Muscle of arm (tissue), 1 donor: ENCODE measurements at regions not wholly inside any gene's neighbourhood (a gene's known extent, or its start where the extent isn't known, plus 50 kb on each side); places are given as distances from the start of the nearest gene placed in this dataset.

ENCODE experiments used
- DNase-seq: peaks from one replicate; pipeline ENCODE4 v3.0.0-alpha.2; 2013

DNA sequence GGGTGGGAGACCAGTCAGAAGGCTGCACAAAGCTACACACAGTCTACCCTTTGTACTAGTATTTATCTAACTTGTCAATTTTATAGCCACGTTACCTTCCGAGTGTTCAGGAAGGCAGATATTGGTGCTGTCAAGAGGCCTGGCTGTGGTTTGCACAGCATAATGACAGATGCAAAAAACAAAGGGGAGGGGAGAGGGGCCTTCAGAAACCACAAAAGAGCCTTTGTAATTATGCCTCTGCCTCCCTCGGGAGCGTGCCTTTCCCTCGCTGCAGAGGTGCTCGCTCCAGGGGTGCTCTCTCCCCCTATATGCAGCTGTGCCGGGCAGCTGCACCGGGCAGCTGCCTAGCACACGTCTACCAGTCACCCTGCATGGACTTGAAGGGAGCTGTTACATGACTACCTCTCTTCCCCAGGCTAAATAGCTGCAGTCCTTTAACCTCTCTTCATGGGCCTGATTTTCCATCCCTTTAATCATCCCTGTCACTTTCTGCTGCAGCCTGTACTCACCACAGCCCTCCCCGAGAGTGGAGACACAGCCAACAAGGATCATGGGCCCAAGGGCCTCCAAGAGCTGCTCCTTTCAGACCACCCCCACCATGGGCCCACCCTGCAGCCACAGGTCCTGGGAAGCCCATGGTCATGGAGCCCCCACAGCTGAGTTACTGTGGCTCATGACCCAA lies 168.4 kb upstream of the PKDCC start:
- no peak for DNase-seq

DNA sequence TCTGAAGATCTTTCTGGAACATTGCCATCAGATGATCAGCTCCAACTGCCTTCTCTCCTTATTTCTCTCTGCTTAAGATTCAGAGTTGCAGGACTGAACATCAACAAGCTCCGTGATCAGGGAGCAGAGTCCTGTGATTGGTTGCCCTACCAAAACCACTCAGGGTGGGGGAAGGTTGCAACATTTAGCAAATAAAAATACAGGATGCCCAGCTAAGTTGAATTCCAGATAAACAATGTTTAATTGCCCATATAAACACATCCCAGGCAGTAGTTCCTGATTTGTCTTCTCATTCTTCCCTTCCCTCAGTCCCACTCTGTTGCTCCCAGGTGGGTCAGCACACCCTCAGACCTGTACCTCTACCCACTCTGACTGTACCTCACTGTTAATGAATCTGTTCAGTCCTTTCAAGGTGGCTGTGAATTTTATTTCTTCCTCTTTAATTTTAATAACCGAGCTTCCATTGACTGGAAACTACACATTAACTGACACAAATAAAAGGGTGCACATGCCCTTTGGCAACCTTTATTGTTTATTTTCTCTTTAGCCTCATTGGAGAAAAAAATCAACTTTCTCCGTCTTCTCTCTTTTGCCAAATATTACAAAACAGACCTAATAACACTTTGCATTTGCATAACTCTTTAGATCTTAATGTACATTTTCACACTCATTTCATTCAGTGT lies 167.1 kb upstream of the PKDCC start:
- DNase-seq: no peak

DNA sequence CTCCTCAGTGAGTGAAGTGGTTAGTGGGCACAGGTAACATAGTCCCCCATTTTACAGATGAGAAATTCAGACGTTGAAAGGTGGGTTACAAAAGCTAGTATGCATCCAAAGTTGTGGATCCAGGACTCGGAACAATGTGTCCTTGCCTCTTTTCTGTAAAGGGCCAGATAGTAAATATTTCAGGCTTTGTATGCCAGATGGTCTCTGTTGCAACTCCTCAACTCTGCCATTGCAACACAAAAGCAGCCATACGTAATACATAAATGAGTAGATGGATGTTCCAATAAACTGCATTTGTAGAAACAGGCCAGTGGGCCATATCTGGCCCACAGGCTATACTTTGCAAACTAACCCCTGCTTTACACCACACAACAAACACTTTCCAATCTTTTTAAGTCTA lies 166.6 kb upstream of the PKDCC start:
- no peak for DNase-seq

DNA sequence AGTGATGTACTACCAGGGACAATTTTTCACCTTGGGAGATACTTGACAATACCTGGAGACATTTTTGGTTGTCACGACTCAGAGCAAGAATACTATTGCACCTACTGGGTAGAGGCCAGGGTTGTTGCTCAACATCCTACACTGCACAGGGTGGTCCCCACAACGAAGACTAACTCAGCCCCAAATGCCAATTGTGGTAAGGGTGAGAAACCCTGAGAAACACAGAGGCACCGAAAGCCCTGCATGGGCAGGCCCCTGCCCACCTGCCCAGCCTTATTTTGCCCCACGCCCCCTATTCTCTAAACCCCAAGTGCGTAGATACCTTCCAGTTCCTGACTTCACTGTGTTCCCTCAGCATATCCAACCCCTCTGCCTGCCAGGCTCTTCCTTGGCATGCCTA lies 163.1 kb upstream of the PKDCC start:
- DNase-seq: no peak

DNA sequence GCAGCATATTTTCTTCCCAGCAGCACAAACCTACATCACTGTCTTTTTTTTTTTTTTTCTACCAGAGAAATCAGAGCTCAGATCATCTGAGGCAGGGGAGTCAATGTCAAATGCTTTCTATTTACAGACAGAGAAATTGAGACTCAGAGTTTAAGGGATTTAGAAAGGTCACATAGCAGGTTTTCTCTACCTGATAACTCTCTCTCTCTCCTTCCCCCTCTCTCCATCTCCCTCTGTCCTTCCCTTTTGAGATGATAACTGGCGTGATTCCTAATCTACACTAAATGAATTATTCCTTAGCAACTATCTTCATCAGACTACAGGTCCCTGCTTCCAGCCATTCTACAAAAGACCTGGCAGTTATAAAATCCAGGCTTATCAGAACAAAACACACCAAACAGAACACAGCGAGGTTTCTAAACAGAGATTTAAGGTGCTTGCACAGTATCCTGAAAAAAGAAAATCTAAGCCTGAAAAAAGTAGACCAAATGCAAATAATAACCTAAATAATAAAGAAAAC lies 161.6 kb upstream of the PKDCC start:
- no peak for DNase-seq

DNA sequence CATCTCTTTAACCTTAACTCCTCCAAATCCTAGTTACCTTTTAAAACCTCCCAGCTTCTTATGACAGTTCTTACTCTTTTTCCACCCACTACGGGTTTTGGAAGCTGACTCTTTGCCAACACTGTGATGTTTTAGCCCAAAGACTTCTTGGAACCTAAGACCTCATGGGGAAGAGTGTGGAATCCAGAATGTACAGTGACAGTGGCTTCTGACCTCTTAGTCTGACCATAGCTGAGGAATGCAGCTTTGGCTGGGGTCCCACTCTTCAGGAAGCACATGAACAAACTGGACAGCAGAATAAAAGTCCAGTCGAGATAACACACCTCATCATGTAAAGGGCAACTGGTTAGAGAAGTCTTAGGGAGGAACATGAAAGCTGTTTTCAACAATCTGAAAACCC lies 161.1 kb upstream of the PKDCC start:
- DNase-seq: no peak

DNA sequence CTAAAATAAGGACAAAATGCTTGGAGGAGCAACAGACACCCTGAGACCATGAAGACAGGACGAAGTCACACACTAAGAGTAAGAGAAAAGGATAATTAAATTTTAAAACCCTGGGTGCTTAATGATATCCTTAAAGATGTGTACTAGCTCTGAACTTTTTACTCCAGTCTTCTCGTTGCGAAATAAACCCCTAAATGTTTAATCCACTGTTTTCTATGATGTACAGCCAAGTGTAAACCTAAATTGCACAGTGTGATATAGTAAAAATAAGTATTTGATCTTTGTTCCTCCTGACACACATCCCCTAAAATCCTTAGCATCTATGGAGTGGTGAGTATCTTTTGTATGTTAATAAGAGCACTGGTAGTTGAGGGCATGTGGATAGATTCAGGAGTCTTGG lies 157.5 kb upstream of the PKDCC start:
- DNase-seq: no peak

DNA sequence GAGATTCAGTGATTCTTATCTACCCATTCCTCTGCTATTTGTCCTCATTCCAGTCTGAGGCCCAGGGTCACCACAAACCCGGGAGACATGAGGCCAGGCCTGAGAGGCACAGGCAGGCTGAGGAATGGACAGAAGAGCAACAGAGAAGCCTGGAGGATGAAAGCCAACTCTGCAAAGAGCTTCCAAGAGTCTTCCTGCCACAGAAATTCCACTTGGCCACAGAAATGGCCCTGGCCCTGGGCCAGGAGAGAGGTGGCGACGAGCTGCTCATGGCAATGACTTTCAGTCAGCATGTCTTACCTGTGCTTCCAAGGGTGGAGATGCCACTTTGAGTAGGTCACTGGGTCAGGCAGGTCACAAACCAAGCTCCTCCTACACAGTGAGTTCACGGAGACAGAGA lies 155.3 kb upstream of the PKDCC start:
- no peak for DNase-seq

DNA sequence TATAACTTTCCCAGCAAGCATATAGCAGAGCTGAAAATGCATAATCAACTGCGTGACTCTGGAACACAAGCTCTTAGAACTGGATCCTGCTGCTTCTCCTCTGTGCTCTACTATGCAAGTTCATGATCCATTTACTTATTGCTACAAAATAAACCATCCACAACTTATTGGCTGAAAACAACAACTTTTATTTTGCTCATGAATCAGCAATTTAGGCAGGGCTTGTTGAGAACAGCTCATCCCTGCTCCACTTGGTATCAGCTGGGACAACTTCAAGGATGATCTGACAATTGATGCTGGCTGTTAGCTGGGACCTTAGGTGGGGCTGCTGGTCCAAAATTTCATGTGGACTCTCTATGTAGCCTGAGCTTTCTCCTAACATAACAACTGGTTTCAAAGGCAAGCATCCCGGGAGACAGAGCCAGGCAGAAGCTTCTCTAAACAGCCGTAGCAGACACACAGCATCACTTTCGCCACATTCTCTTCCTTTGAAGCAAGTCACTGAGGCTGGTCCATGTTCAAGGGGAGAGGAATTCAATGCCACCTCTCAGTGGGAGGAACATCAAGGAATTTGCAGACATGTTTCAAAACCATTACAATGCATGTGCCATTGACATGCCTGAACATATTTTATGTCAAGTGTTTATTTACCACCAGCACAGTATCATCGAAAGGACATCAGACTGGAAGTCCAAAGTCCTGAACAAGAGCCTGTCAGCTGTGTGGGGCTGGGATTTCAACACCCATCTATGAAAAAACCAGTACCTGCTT lies 153.1 kb upstream of the PKDCC start:
- DNase-seq: no peak

DNA sequence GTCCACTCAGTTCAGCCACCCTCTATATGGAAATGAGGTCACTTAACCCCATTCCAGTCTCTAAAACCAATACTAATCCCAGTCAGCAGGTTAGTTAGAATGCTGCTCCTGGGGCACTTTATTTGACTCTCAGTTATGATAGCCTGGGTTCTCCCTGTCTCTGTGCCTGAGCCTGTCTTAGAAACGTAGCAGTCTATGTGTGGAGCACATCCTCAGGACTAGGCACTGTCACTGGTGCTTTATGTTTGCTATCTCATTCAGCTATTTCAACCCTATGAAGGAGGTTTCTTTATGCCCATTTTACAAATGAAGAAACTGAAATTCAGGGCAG lies 152.5 kb upstream of the PKDCC start:
- no peak for DNase-seq

DNA sequence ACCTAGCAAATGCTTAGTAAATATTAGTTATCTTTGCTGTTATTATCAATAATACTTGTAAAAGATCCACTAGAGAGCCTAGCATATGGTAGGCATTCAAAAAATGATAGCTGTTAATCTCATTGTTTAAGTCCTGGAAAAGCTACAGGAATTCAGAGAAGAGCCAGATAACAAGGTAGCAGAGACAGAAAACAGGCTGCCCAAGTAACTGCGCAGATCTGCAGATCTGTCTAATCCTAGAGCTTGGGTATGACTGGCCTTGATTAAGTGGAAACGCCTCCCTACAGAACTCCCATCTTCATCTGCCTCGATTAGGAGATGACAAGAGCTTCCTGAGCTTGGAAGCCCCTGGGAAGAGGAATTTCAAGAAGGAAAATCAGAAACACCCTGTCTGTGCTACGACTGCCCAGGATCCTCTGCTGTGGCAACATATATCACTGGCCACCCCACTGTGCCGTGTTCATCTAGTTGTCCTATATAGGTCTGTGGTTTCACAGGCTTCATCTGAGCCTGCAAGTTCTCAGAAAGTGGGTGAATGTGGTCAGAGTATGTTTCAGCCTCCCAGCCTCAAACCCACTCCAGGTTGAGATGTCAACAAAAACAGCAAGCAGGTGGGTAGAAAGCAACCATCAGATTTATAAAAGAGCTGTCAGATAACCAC lies 151.5 kb upstream of the PKDCC start:
- DNase-seq: no peak

DNA sequence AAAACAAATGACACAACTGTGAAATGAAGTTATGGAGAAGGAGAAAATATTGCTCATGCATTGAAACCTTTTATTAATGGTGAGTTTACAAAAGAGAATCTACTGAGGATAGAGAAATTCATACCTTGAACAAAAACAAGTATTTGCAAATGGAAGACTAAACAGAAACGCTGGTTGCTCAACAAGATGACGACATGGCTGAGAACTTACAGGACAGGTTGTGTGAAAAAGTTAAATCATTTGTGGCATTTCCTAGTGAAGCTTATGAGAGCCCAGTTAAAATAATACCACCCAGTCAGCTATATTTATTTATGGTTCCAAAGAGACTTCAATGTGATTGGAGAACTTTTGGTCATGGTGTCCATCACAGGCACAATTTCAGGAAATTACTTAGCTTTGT lies 148.6 kb upstream of the PKDCC start:
- DNase-seq: no peak

DNA sequence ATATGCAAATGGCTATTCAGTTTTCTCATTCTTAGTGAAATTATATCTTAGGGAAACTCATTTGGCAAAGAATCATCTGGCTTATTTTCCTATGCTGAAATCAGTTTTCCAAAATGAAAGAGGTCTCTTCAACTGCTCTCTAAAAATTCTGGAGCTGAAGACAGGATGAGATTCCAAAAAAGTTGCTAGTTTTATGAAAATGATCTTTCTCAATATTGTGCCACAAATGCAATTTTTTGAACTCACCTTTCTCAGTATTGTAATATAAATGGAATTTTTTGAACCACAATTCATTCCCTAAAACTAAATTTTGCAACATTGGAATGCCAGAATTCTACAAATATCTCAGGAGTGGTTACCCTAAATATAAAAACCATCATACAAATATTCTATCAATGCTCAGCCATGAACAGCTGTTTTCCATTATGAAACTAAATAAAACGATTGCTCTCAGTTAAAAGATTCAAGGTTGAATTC lies 147.7 kb upstream of the PKDCC start:
- peak; percentile 43 for DNase-seq

DNA sequence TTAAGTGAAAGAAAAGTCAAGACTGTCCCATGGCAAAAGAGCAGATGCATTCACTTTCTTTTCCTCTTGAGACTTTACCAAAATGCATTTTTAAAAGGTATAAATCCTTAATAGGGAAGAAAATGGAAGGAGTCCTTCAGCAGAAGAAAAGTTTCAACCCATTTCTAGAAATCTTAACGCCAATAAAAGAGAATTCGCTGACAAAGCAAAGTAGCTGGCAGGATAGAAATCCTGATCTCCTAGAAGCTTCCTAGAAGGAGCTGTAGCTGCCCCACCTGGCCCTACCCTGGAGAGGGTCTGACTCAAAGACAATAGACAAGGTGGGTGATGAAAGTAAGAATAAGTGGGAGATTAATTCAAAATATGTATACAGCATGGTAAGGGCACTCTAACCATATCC lies 144.9 kb upstream of the PKDCC start:
- DNase-seq: no peak

DNA sequence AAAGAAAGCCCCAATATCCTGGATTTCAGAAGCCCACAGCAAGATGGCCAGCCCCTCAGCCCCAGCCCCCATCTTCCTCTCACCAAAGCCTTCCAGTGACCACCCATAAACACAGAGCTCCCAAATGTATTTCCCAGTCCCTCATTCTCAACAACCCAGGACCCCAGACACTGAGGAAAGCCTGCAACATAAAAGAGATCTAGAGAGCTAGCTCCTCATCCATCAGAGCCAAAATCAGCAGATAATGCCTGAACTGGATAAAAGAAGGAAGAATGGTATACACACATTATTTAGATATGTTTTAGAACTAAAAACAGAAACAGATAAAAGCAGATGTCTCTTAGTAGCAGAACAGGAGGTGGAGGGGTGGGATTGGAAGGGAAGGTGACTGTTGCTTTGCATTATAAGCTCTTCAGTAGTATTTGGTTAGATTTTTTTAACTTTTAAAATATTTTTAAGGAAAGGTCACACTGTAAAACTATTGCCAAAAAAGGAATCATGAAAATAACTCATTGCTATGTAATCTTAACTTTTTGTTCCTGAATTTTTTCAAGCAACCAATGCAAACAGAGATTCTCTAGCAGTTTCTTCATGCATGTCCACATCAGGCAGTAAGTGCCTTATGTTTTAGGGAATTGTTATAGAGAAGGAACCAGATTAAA lies 144.2 kb upstream of the PKDCC start:
- no peak for DNase-seq

DNA sequence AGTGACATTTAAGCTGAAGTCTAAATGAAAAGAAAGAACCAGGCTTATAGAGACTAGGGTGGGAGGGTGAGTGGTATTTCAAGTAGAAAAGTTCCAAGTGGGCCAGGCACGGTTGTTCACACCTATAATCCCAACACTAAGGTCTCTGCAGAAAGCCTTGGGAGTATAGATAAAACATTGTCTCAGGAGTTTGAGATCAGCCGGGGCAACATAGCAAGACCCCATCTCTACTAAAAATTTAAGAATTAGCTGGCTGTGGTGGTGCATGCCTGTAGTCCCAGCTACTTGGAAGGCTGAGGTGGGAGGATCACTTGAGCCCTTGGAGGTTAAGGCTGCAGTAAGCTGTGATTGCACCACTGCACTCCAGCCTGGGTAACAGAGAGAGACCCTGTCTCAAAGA lies 143.4 kb upstream of the PKDCC start:
- DNase-seq: no peak

DNA sequence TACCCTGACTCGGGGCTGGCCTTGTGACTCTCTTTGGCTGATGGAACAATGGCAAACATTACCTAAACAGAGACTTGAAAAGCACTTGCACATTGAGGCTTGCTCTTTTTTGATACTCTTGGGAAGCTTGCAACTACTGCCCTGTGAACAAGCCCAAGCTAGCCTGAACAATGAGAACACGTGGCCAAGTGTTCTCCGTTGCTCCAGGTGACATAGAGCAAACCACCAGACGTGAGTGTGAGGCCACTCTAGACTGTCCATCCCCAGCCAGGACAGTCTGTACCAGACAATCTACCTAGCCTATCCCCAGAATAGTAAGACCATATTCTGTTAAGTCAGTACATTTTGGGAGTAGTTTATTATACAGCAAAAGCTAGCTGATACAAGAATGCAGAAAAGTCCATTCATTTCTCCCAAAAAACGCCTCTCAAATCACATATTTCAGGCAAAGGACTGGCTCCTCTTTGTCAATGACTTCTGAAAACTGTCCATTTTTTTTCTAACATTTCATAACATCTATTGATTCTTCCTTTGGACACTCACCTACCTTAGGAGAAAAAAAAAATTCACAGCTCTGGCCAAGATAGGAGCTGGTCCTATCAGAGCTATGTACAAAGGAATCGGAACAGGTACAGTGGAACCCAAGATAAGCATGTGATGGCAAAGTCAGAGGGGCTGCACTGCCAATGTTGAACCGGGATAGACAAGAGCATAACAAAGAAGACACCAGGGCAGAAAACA lies 142.1 kb upstream of the PKDCC start:
- no peak for DNase-seq

DNA sequence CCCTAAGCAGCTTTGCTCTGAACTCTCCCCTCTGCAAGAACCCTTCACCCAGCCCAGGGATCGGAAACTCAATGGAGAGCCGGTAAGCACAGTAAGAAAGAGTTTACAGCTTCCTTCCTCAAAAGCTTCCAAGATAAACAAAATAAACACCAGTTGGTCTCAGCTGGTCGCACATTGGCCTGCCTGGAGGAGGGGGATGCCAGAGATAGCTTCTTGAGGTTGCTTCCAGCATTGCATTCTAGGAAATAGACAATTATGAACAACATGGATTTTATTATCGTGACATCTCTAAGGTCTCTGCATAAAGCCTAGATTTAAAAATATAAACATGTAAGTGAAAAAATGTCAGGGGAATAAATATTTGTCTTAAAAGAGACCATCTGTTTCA lies 141.5 kb upstream of the PKDCC start:
- DNase-seq: peak; percentile 41

DNA sequence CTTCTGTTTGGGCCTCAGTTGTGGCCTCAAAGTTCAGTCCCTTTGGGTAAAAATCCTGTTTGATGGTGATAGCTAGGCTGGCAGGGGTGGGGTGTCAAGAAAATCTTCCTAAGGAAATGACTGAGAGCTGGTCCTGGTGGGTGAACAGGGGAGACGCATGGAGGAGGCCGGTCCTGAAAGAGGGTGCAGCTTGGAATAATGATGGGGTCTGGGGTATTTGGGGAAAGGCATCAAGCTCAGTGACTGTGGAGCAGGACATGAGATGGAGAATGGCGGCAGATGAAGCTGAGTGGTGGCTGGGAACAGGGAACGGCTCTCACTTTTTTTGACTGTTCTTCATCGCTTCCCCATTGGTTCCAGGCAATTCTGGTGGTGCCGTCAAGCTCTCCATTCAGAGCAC lies 140.7 kb upstream of the PKDCC start:
- no peak for DNase-seq

DNA sequence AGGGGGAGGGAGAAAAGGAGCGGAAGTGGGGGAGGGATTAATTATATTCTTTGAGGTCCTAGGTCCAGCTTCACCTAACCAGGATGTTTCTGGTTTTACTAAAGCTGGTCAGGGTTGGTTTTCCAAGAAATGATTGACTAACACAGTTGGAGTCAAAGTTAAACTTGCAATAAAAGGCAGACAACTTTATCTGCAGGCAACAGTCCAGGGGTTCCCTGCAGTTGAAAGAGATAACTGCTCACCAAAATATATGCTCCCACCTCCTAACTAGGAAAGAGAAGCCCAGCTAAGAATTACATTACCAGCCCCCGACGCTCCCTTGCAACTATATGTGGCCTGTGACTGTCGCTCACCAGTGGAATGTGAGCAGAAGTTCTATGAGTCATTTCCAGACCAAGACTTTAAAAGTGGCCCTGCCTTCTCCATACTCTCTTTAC lies 140.0 kb upstream of the PKDCC start:
- no peak for DNase-seq

DNA sequence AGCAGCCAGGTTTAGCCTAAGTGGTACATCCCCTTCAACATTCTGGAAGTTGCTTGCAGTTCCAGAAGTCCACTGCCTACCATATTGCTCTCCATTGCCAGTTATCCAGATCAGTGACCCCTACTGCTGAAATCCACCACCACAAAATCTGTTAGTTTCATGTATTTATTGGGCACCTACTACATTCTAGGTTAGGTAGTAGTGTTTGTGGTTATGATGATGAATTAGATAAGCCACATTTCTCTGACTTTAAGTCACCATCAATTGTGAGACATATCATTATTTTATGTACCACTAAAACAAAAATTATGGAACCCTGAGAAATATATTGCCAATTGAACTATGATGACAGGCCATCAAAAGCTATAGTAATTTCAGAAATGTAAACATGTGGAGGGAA lies 139.5 kb upstream of the PKDCC start:
- no peak for DNase-seq
